GM18873 (cell line): ENCODE measurements at regions not wholly inside any gene's neighbourhood (a gene's known extent, or its start where the extent isn't known, plus 50 kb on each side); places are given as distances from the start of the nearest gene placed in this dataset.

ENCODE experiments used
- ATAC-seq: cut with Tn5 transposase; IDR thresholded peaks from one replicate; pipeline ENCODE4 v1.9.1; 2021; ENCODE audit warnings: mild to moderate bottlenecking, moderate library complexity, moderate number of reproducible peaks; ENCODE audit not compliant: unreplicated experiment, low FRiP score

DNA sequence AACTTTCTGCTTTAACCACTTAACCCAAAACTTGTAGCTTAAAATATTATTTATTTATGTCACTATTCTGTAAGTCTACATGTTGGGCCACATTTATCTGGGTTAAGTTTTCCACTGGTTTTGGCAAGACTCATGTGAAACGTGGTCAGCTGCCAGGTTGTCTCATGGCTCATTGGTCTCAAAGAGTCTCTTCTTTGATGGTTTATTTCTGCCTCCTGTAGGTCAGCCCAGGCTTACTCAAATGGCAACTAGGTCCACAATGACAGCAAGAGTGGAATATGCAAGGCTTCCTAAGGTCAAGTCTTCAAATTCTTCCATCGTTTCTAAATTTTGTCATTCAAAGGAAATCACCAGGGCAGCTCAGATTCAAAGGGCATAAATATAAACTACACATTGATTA, 828.7 kb downstream of the PCDH7 start:
- no peak for ATAC-seq

- ATAC-seq, result no peak
These were observed 829.1 kb downstream of the PCDH7 start for GRCh38 chr4:31549256-31549655.

GRCh38 chr4:31557437-31557836, 837.3 kb downstream of the PCDH7 start:
- ATAC-seq, result no peak

DNA sequence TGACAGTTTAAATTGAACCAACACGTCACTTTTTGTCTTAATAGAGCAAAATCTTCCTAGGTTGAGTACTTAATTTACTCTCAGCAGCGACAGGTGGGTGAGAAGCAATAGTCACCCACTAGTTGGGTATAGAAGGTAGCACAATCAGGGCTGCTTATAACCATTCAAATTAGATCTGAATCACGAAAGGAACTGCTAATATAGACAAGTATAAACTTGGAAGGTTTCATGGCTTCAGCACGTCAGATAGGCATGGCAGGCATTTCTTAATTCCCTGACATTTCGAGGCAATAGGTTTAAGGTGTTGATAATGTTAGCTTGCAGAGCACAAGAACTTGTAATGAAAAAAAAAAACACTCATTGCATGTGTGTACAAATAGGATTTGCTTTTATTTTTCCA, 853.4 kb downstream of the PCDH7 start:
- no peak for ATAC-seq

GRCh38 chr4:31575504-31575903, 855.3 kb downstream of the PCDH7 start:
- no peak for ATAC-seq

GRCh38 chr4:31580843-31581242, 860.7 kb downstream of the PCDH7 start:
- ATAC-seq, result no peak

DNA sequence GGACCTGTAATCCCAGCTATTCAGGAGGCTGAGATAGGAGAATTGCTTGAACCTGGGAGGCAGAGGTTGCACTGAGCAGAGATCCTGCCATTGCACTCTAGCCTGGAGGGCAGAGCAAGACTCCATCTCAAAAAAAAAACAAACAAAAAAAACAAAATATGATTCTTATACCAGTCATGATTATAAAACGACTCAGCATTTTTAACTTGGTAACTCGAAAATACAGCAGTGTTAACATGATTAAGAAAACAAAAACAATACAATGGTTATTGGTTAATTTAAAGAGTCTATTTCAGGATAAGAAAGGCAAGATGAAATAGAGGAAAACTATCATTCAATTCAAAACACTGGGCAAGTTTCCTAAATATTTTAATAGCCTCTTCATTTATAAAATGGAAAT, 865.3 kb downstream of the PCDH7 start:
- no peak for ATAC-seq

DNA sequence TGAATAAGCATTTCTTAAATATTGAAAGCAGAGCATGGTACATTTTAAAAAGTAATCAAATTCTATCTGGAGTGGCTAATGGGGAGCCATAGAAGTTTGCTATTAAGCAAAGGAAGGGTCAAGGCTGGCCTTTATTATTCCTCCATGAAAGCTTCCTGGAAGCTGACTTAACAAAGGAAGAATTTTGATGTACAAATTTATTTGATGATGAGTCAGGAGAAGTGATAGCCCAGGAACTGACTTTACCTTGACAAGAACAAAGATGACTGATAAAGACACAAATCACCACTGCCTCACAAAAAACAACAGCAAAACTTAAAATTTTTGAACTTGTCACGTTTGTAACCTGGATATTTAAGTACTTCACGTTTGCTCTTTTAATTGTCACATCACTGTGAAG, 872.1 kb downstream of the PCDH7 start:
- ATAC-seq, result no peak

- ATAC-seq, result no peak
These were observed 875.3 kb downstream of the PCDH7 start for GRCh38 chr4:31595496-31595895.

GRCh38 chr4:31598639-31599038, 878.5 kb downstream of the PCDH7 start:
- ATAC-seq, result no peak

GRCh38 chr4:31601793-31602192, 881.6 kb downstream of the PCDH7 start:
- no peak for ATAC-seq

DNA sequence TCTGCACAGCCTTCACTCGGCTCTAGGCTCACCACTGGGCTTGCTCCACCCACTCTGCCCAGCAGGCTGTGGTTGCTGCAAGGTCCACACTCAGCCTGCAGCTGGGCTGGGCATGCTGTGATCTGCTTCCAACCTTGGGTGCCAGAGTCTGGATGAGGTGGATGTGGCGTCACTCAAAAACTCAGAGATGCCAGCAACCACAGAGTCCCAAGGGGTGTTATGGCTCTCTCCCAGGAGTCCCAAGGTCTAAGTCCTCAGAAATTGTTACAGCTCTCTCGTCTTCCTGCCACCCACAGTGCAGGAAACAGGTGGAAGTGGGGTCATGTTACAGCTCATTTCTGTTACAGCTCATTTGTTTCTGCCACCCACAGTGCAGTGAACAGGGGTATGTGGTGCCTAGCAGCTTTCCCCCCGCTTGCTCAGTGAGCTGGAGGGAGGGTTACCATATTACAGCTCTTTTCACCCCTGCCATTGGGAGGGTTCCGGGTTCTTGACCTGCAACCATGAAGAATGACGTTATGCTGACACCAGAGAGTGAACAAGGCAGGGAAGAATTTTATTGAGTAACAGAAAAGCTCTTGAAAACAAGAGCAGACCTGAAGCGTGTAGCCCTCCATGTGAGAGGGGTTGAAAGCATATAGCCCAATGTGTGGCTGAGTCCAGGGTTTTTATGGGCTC, 893.9 kb downstream of the PCDH7 start:
- no peak for ATAC-seq

- ATAC-seq, result no peak
These were observed 897.5 kb downstream of the PCDH7 start for GRCh38 chr4:31617667-31618066.

DNA sequence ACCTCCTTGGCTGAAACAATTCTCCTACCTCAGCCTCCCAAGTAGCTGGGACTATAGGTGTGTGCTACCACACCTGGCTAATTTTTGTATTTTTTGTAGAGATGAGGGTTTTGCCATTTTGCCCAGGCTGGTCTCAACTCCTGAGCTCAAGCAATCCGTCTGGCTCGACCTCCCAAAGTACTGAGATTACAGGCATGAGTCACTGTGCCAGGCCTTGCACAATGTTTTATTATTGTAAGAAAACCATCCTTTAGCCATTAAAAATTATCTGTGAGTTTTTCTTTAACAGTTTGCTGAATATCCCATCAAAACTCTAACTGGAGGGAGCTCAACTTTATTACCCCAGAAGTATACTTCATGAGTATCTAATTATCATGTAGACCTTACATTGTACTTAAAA, 900.3 kb downstream of the PCDH7 start:
- no peak for ATAC-seq

DNA sequence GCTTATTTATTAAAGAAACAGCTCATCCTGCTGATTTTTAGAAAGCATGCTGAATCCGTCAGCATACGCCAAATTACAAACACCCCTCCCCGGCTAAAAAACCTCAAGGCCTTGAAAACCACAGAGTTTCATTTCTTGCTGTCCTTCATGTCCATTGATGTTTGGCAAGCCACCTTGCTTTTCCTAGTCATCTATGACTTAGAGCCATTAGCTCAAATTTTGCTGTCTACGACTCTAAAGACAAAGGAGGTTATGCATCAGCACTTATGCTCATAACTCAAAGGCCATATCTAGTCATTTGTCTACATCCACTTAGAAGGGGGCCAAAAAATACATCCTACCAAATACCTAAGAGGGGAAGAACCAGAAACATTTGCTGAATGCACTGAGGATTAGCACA, 925.1 kb downstream of the PCDH7 start:
- ATAC-seq, result no peak

- no peak for ATAC-seq
These were observed 927.6 kb downstream of the PCDH7 start for GRCh38 chr4:31647786-31648185.

DNA sequence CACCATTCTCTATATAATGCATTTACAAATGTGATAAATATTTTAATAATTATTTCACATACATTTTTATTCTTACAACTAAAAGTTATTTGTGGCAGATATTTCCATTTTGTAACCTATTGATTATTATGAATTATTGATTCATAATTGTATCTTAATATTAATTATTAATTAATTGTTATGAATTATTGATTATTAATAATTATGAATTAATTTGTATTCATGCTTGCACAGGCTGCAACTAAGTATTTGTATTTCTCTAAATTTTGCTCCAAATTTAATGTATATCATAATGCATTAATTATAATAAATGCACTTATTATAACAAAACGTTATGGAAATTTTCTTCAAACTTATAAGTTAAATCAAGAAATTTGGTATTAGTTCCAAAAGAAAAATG, 929.7 kb downstream of the PCDH7 start:
- ATAC-seq, result no peak

GRCh38 chr4:31651541-31651940, 931.4 kb downstream of the PCDH7 start:
- ATAC-seq, result no peak

DNA sequence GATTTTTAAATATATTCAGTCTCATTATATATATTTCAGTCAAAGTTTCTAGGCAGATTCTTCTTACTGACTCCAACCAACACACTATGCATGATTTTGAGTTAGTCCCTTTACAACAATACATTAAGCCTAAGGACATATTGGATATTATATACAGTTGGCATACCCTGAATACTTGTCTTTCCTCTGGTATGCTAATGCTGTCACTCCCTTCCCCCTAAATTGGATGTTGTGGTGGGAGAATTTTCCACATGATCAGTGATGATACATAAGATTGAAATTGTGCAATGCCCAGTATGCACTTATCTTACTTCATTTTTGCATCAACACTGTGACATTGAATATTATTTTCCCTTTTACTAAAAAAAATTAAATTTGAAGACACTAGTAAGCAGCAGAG, 935.2 kb downstream of the PCDH7 start:
- no peak for ATAC-seq

GRCh38 chr4:31657859-31658570, 937.8 kb downstream of the PCDH7 start:
- ATAC-seq, result no peak

DNA sequence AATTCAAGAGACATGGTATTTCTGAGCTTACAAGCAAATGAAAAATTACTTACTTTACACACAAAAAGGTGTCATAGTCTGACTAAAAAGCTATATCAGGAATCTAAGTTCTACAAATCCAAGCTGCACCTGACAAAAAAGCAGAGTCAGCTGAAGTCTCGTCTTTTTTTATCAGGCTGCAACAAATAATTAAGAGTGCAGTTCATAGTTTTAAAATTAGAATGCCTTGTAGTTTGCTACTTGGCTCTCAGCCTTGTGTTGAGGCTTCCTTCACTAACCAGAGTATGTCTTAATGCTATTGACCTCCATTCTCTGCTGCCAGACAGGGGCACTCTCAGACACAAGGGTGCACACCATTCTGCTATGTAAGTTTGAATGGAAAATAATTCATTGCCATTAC, 940.7 kb downstream of the PCDH7 start:
- ATAC-seq, result no peak

- ATAC-seq, result no peak
These were observed 942.8 kb downstream of the PCDH7 start for GRCh38 chr4:31662951-31663350.
